Liver (tissue), 3 donors: ENCODE measurements at regions not wholly inside any gene's neighbourhood (a gene's known extent, or its start where the extent isn't known, plus 50 kb on each side); places are given as distances from the start of the nearest gene placed in this dataset.

Experiments
- CTCF ChIP-seq: fragments of 150-350 bp; IDR thresholded peaks from 2 replicates; pipeline ENCODE4 v1.5.1; 2017; ENCODE audit warnings: improper control_type of control experiment, low read depth, low read length; ENCODE audit not compliant: missing input control
- EGR1 ChIP-seq, 2 donors: IDR thresholded peaks; 2 replicates each; pipeline ENCODE4 v1.6.1; 2016 to 2018; ENCODE audit warnings: antibody characterized with exemption in 2 of 2, low read depth in 2 of 2
- FOXA1 ChIP-seq: IDR thresholded peaks from 2 replicates; pipeline ENCODE4 v1.6.1; 2016; ENCODE audit warnings: antibody characterized with exemption
- GABPA ChIP-seq, 2 donors: IDR thresholded peaks in 1 of 2; conservative IDR thresholded peaks in 1 of 2; 2 replicates each; pipeline ENCODE4 v1.6.1; 2016; ENCODE audit warnings: antibody characterized with exemption in 2 of 2, mild to moderate bottlenecking in 1 of 2, moderate library complexity in 1 of 2
- JUND ChIP-seq, 2 donors: IDR thresholded peaks; 2 replicates each; pipeline ENCODE4 v1.6.1; 2016; ENCODE audit warnings: antibody characterized with exemption in 2 of 2
- MAX ChIP-seq: IDR thresholded peaks from 2 replicates; pipeline ENCODE4 v1.6.1; 2016; ENCODE audit warnings: antibody characterized with exemption
- NR2F2 ChIP-seq: IDR thresholded peaks from 2 replicates; pipeline ENCODE4 v1.6.1; 2016; ENCODE audit warnings: antibody characterized with exemption
- RAD21 ChIP-seq, 2 donors: IDR thresholded peaks; 2 replicates each; pipeline ENCODE4 v1.6.1; 2016; ENCODE audit warnings: antibody characterized with exemption in 2 of 2, mild to moderate bottlenecking in 2 of 2
- REST ChIP-seq: IDR thresholded peaks from 2 replicates; pipeline ENCODE4 v1.6.1; 2016; ENCODE audit warnings: antibody characterized with exemption, mild to moderate bottlenecking
- SP1 ChIP-seq: IDR thresholded peaks from 2 replicates; pipeline ENCODE4 v1.6.1; 2018; ENCODE audit warnings: antibody characterized with exemption, mild to moderate bottlenecking
- TAF1 ChIP-seq: conservative IDR thresholded peaks from 2 replicates; pipeline ENCODE4 v1.6.1; 2016; ENCODE audit warnings: antibody characterized with exemption, mild to moderate bottlenecking
- YY1 ChIP-seq: IDR thresholded peaks from 2 replicates; pipeline ENCODE4 v1.6.1; 2016; ENCODE audit warnings: antibody characterized with exemption, mild to moderate bottlenecking
- ZBTB33 ChIP-seq: IDR thresholded peaks from 2 replicates; pipeline ENCODE4 v1.6.1; 2016; ENCODE audit warnings: antibody characterized with exemption
- TF ChIP-seq, protein P1 (sequence below): IDR thresholded peaks from 2 replicates; pipeline ENCODE4 v1.6.1; 2016; ENCODE audit warnings: antibody characterized with exemption
- donor health status: healthy.
- donor health status: healthy.

DNA sequence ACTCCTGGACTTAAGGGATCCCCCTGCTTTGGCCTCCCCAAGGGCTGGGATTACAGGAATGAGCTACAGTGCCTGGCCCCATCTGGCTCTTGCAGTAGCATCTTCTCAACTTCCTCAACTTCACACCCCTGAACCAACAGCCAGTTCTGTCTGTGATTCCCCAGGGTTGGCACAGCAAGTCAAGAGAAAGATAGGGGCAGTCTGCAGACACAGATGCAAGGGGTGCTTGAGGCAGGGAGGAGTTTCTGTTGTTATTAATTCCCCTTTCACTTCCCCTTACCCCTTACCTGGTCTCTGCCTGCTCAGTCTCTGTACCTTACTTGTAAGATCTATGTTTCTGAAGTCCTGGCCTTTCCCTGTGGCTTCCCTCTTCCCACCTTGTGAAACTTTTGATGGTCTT, 54.1 kb upstream of the MEX3C start:
- TF ChIP-seq CTCF (no peak), TAF1 (no peak), JUND (IDR thresholded peaks at IDR 0.05) (no peak), MAX (no peak), GABPA (IDR thresholded peaks at IDR 0.05 in 1 of 2, conservative IDR thresholded peaks at IDR 0.05 in 1 of 2) (no peak), SP1 (no peak), YY1 (no peak), ZBTB33 (no peak), REST (no peak), RAD21 (IDR thresholded peaks at IDR 0.05) (no peak), FOXA1 (no peak), NR2F2 (no peak), EGR1 (IDR thresholded peaks at IDR 0.05; ENCODE audit: low read depth in 2 of 2) (no peak)
- TF ChIP-seq, protein P1, sequence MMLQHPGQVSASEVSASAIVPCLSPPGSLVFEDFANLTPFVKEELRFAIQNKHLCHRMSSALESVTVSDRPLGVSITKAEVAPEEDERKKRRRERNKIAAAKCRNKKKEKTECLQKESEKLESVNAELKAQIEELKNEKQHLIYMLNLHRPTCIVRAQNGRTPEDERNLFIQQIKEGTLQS, result no peak
